IMR-90 (cell line): ENCODE measurements at regions not wholly inside any gene's neighbourhood (a gene's known extent, or its start where the extent isn't known, plus 50 kb on each side); places are given as distances from the start of the nearest gene placed in this dataset.

ENCODE experiments used
- ATAC-seq: fragments of 200-7000 bp; cut with Tn5 transposase; 2 replicates; pipeline ENCODE4 v1.9.1; 2020; ENCODE audit warnings: low read depth, mild to moderate bottlenecking, moderate library complexity
- BruUV-seq: library from RNA; stranded (reverse); fragments of 400-500 nt; replicated peaks from 2 replicates; lab custom pipeline; 2021; lab: Mats Ljungman, UMichigan
- CTCF ChIA-PET: fragments of 300-600 bp; formaldehyde crosslinking; extraction: SDS; loops from one replicate; lab custom pipeline; 2021; ENCODE audit warnings: antibody characterized with exemption; lab: Yijun Ruan, JAX
- POLR2A ChIA-PET: fragments of 300-600 bp; sonication (Branson Sonifier 250); formaldehyde crosslinking; loops from one replicate; lab custom pipeline; 2022; ENCODE audit warnings: antibody characterized with exemption; ENCODE audit not compliant: unreplicated experiment; lab: Charles Lee
- DNase-seq: peaks from one replicate; pipeline ENCODE4 v3.0.0; 2013
- H2AFZ ChIP-seq: replicated peaks from 2 replicates; pipeline ENCODE3; 2013; ENCODE audit warnings: low read length, mild to moderate bottlenecking; ENCODE audit not compliant: poor library complexity
- H2AK5ac ChIP-seq: 2 replicates; pipeline ENCODE4 v1.6.1; 2013; ENCODE audit warnings: low read depth, low read length, inconsistent platforms
- H2AK9ac ChIP-seq: replicated peaks from 2 replicates; pipeline ENCODE3; 2013; ENCODE audit warnings: mild to moderate bottlenecking, low read depth, low read length, moderate library complexity; ENCODE audit not compliant: poor library complexity
- H2BK120ac ChIP-seq: 2 replicates; pipeline ENCODE4 v1.6.1; 2013; ENCODE audit warnings: low read depth, low read length, inconsistent platforms
- H2BK15ac ChIP-seq: 3 replicates; pipeline ENCODE4 v1.6.1; 2013; ENCODE audit warnings: low read depth, low read length, inconsistent platforms
- H2BK20ac ChIP-seq: 2 replicates; pipeline ENCODE4 v1.6.1; 2013; ENCODE audit warnings: low read depth, mild to moderate bottlenecking, inconsistent platforms, low read length, moderate library complexity
- H2BK5ac ChIP-seq: 2 replicates; pipeline ENCODE4 v1.6.1; 2013; ENCODE audit warnings: mild to moderate bottlenecking, low read depth, low read length, inconsistent platforms; ENCODE audit not compliant: poor library complexity, severe bottlenecking
- H3K14ac ChIP-seq: replicated peaks from 2 replicates; pipeline ENCODE4 v1.6.1; 2013; ENCODE audit warnings: low read depth, low read length, inconsistent platforms
- H3K18ac ChIP-seq: 2 replicates; pipeline ENCODE4 v1.6.1; 2013; ENCODE audit warnings: low read depth, low read length, control low read depth
- H3K23ac ChIP-seq: 2 replicates; pipeline ENCODE4 v1.6.1; 2013; ENCODE audit warnings: low read depth, low read length, inconsistent platforms
- H3K27ac ChIP-seq: 2 replicates; pipeline ENCODE4 v1.5.1; 2013; ENCODE audit warnings: mild to moderate bottlenecking, control low read depth, low read length; ENCODE audit not compliant: insufficient read depth
- H3K27me3 ChIP-seq: 2 replicates; pipeline ENCODE4 v1.6.1; 2013; ENCODE audit warnings: low read length; ENCODE audit not compliant: control insufficient read depth, insufficient read depth
- H3K36me3 ChIP-seq: 2 replicates; pipeline ENCODE4 v1.6.1; 2013; ENCODE audit warnings: low read length, mixed read lengths; ENCODE audit not compliant: control insufficient read depth, insufficient read depth
- H3K4ac ChIP-seq: 2 replicates; pipeline ENCODE4 v1.6.1; 2013; ENCODE audit warnings: low read depth, low read length, inconsistent platforms
- H3K4me1 ChIP-seq: 2 replicates; pipeline ENCODE4 v1.6.1; 2013; ENCODE audit warnings: low read length, mixed read lengths; ENCODE audit not compliant: control insufficient read depth, insufficient read depth
- H3K4me2 ChIP-seq: 2 replicates; pipeline ENCODE4 v1.6.1; 2013; ENCODE audit warnings: low read depth, mild to moderate bottlenecking, control low read depth, low read length, moderate library complexity
- H3K4me3 ChIP-seq: 2 replicates; pipeline ENCODE4 v1.5.1; 2013; ENCODE audit warnings: low read depth, mild to moderate bottlenecking, control low read depth, low read length, moderate library complexity; ENCODE audit not compliant: insufficient read depth
- H3K56ac ChIP-seq: 2 replicates; pipeline ENCODE4 v1.6.1; 2013; ENCODE audit warnings: low read length, inconsistent platforms; ENCODE audit not compliant: insufficient read depth; ENCODE audit errors: extremely low read depth
- H3K79me1 ChIP-seq, 2 experiments: 2 replicates each; pipeline ENCODE4 v1.6.1; 2013; ENCODE audit warnings: low read length in 2 of 2, inconsistent platforms in 1 of 2, low read depth in 1 of 2
- H3K9ac ChIP-seq: 2 replicates; pipeline ENCODE4 v1.6.1; 2013; ENCODE audit warnings: low read depth, low read length, control low read depth
- H3K9me1 ChIP-seq: 2 replicates; pipeline ENCODE4 v1.6.1; 2013; ENCODE audit warnings: low read length, inconsistent platforms; ENCODE audit not compliant: insufficient read depth
- H3K9me3 ChIP-seq: 2 replicates; pipeline ENCODE4 v1.6.1; 2013; ENCODE audit warnings: low read length; ENCODE audit not compliant: control insufficient read depth, insufficient read depth
- H4K20me1 ChIP-seq: 2 replicates; pipeline ENCODE4 v1.6.1; 2013; ENCODE audit warnings: low read length, inconsistent platforms; ENCODE audit not compliant: insufficient read depth
- H4K5ac ChIP-seq: 2 replicates; pipeline ENCODE4 v1.6.1; 2013; ENCODE audit warnings: mild to moderate bottlenecking, low read depth, low read length, control low read depth
- H4K8ac ChIP-seq, 2 experiments: 2 replicates each; pipeline ENCODE4 v1.6.1; 2013; ENCODE audit warnings: low read depth in 2 of 2, low read length in 2 of 2, control low read depth in 1 of 2, inconsistent platforms in 1 of 2
- H4K91ac ChIP-seq: 2 replicates; pipeline ENCODE4 v1.6.1; 2013; ENCODE audit warnings: low read depth, low read length, inconsistent platforms; ENCODE audit not compliant: insufficient read depth
- FOS ChIP-seq: fragments of 150-350 bp; IDR thresholded peaks from 2 replicates; pipeline ENCODE4 v1.6.1; 2016; ENCODE audit warnings: low read depth, low read length
- MXI1 ChIP-seq: IDR thresholded peaks from 2 replicates; pipeline ENCODE4 v1.6.1; 2012; ENCODE audit warnings: low read depth, mild to moderate bottlenecking, low read length, moderate library complexity, borderline replicate concordance
- RAD21 ChIP-seq: IDR thresholded peaks from 2 replicates; pipeline ENCODE4 v1.6.1; 2012; ENCODE audit warnings: low read length, improper control_type of control experiment
- RCOR1 ChIP-seq: IDR thresholded peaks from 2 replicates; pipeline ENCODE4 v1.6.1; 2012; ENCODE audit warnings: mild to moderate bottlenecking, low read length, improper control_type of control experiment; ENCODE audit not compliant: insufficient replicate concordance
- WGBS, 2 experiments: methylation state at CpG; one replicate each; pipeline versions ENCODE4 v1.1.5 to v1.1.7; 2013; ENCODE audit warnings: missing lambda C conversion rate in 2 of 2; ENCODE audit not compliant: insufficient read length in 1 of 2; ENCODE audit errors: extremely low coverage in 2 of 2; 5-methylcytosine and 5-hydroxymethylcytosine counted together
- dilution Hi-C: fragments of 300-500 bp; cut with HindIII; formaldehyde crosslinking; loops from one replicate; pipeline ENCODE4 v1.14.3; 2018; ENCODE audit warnings: low sequenced_read_pairs; ENCODE audit not compliant: unreplicated experiment
- in situ Hi-C: fragments of 300-500 bp; cut with MboI; formaldehyde crosslinking; loops from 3 replicates; pipeline ENCODE4 v1.14.3; 2019; ENCODE audit warnings: low sequenced_read_pairs, inconsistent platforms, mixed read lengths
- intact Hi-C: fragments of 100-400 bp; cut with micrococcal nuclease; formaldehyde crosslinking; loops from 2 replicates; pipeline ENCODE4 v1.10.0; 2022

DNA sequence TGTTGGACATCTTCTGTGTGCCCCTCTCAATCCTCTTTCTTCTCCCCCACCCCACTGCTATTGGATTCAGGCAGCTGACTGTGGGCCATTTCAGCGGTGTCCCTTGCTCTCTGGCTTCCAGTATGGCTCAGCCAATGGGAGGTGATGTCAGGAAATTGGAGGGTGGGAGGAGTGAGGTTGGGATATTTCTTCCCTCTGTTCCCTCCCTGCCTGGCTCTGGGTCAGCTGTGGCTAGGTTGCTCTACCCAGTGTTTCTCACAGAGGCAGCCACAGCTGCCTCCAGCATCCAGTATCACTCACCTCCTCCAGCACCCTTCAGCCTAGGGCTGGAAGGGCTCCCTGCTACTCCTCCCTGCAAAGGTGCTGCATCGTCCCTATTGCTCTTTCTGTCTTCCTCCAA lies 423.5 kb downstream of the MIAT start:
- Histone ChIP-seq H2AFZ (no peak overlapping the region), H4K5ac (no peak overlapping the region), H3K4ac (no peak overlapping the region), H4K8ac (no peak overlapping the region), H3K14ac (no peak overlapping the region), H3K4me3 (no peak overlapping the region), H3K9me3 (no peaks in the 10 kb centered on the region), H2BK20ac (no peak overlapping the region), H4K20me1 (no peaks in the 10 kb centered on the region), H2BK15ac (no peak overlapping the region), H2BK120ac (no peak overlapping the region), H3K56ac (no peak overlapping the region), H3K27me3 (peaks cover 36% of the 10 kb centered on the region), H3K36me3 (no peaks in the 10 kb centered on the region), H3K9me1 (no peaks in the 10 kb centered on the region), H3K9ac (no peak overlapping the region), H4K91ac (no peak overlapping the region), H2AK9ac (no peak overlapping the region), H2AK5ac (no peak overlapping the region), H3K23ac (no peak overlapping the region), H3K27ac (no peak overlapping the region), H3K79me1 (no peaks in the 10 kb centered on the region), H3K4me1 (no peaks in the 10 kb centered on the region), H3K18ac (no peak overlapping the region), H2BK5ac (no peak overlapping the region), H3K4me2 (no peak overlapping the region)
- in situ Hi-C loops (no loop called here), intact Hi-C loops (no loop called here), dilution Hi-C loops (no loop called here)
- POLR2A ChIA-PET = no interaction called here
- TF ChIP-seq MXI1 = no peak
- TF ChIP-seq FOS = no peak
- TF ChIP-seq RCOR1 = no peak
- TF ChIP-seq RAD21 = no peak
- BruUV-seq = no TSS peak
- CTCF ChIA-PET = interaction anchor here (1.2 kb wide), 1 partner anchor 35 kb away, joined by 3 read pairs; no protein-coding TSS in a partner anchor
- WGBS, 2 experiments = 0% methylated on average over 1 of the region's 2 CpGs; no CpG with 5 or more reads in 1 of the 2 experiments
- DNase-seq (no peak), ATAC-seq (no peak)
